GM10248 (cell line): ENCODE measurements at regions not wholly inside any gene's neighbourhood (a gene's known extent, or its start where the extent isn't known, plus 50 kb on each side); places are given as distances from the start of the nearest gene placed in this dataset.

Source experiments
- CTCF ChIA-PET: fragments of 300-600 bp; sonication (Branson Sonifier 250); formaldehyde crosslinking; extraction: SDS; loops from one replicate; lab custom pipeline; 2021; ENCODE audit warnings: antibody characterized with exemption; lab: Yijun Ruan, JAX
- POLR2A ChIA-PET: fragments of 350-650 bp; sonication (Branson Sonifier 250); formaldehyde crosslinking; extraction: SDS; loops from one replicate; lab custom pipeline; 2020; ENCODE audit warnings: antibody characterized with exemption; lab: Yijun Ruan, JAX
- DNase-seq: peaks from one replicate; pipeline ENCODE4 v3.0.0; 2012; ENCODE audit errors: extremely low spot score
- TF ChIP-seq, protein P1 (sequence below): IDR thresholded peaks from 2 replicates; pipeline ENCODE4 v1.5.1; 2012; ENCODE audit warnings: mild to moderate bottlenecking, low read depth; ENCODE audit errors: extremely low read depth, missing control alignments, control extremely low read depth

DNA sequence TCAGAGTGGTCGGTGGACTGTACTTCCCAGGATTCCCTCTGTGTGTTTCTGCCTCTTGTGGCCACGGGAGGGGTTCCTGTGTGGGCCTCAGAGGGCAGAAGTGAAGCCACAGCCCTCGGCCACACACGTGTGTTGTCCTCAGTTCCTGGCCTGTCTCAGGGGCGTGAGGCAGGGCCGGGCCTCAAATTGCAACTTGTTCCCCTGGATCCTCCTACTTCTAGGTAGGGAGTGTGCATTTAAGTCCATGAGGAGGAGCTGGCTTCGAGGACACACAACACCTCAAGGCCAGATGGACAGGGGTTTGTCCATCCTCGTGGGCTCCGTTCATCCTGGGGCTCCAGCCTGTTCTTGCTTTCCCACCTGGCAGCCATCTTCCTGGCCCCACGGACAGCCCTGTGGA is 573.0 kb downstream of the TBC1D22A start:
- no peak for DNase-seq
- CTCF ChIA-PET, result interaction anchor here (1.2 kb wide), 1 partner anchor 27 kb away, joined by 3 read pairs; no protein-coding TSS in a partner anchor
- TF ChIP-seq, protein P1, sequence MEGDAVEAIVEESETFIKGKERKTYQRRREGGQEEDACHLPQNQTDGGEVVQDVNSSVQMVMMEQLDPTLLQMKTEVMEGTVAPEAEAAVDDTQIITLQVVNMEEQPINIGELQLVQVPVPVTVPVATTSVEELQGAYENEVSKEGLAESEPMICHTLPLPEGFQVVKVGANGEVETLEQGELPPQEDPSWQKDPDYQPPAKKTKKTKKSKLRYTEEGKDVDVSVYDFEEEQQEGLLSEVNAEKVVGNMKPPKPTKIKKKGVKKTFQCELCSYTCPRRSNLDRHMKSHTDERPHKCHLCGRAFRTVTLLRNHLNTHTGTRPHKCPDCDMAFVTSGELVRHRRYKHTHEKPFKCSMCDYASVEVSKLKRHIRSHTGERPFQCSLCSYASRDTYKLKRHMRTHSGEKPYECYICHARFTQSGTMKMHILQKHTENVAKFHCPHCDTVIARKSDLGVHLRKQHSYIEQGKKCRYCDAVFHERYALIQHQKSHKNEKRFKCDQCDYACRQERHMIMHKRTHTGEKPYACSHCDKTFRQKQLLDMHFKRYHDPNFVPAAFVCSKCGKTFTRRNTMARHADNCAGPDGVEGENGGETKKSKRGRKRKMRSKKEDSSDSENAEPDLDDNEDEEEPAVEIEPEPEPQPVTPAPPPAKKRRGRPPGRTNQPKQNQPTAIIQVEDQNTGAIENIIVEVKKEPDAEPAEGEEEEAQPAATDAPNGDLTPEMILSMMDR, result no peak
- POLR2A ChIA-PET, result no interaction called here

- ChIA-PET CTCF (no interaction called here), POLR2A (no interaction called here)
- TF ChIP-seq, protein P1, result no peak
- DNase-seq, result no peak
Observed at GRCh38 chr22:47334601-47335000, 572.2 kb downstream of the TBC1D22A start.

DNA sequence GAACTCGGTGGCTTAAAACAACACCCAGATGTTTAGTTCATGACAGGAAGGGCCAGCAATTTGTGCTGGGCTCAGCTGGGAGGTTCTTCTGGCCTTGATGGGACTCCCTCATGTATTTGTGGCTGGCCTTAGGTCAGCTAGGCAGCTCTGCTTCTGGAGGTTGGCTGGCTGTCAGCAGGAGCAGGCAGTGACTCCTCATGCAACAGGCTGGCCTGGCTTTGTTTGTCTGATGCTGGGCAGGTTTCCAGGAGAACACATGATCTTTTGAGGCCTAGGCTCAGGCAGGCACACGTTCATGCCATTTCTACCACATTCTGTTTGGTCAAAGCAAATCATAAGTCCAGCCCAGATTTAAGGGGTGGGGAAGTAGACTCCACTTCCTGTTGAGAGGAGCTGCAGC is 571.2 kb downstream of the TBC1D22A start:
- TF ChIP-seq, protein P1, result no peak
- ChIA-PET CTCF (no interaction called here), POLR2A (no interaction called here)
- DNase-seq, result no peak

GRCh38 chr22:47332246-47332980 is 570.0 kb downstream of the TBC1D22A start:
- ChIA-PET POLR2A (no interaction called here), CTCF (no interaction called here)
- TF ChIP-seq, protein P1, result no peak
- no peak for DNase-seq

- DNase-seq, result no peak
- CTCF ChIA-PET, result no interaction called here
- POLR2A ChIA-PET, result no interaction called here
- TF ChIP-seq, protein P1, result no peak
Observed at GRCh38 chr22:47331750-47332149, 569.3 kb downstream of the TBC1D22A start.

GRCh38 chr22:47329727-47330650 is 567.5 kb downstream of the TBC1D22A start:
- ChIA-PET POLR2A (no interaction called here), CTCF (no interaction called here)
- TF ChIP-seq, protein P1, result no peak
- no peak for DNase-seq
